ENCODE measurements at regions not wholly inside any gene's neighbourhood (a gene's known extent, or its start where the extent isn't known, plus 50 kb on each side); places are given as distances from the start of the nearest gene placed in this dataset.

DNA sequence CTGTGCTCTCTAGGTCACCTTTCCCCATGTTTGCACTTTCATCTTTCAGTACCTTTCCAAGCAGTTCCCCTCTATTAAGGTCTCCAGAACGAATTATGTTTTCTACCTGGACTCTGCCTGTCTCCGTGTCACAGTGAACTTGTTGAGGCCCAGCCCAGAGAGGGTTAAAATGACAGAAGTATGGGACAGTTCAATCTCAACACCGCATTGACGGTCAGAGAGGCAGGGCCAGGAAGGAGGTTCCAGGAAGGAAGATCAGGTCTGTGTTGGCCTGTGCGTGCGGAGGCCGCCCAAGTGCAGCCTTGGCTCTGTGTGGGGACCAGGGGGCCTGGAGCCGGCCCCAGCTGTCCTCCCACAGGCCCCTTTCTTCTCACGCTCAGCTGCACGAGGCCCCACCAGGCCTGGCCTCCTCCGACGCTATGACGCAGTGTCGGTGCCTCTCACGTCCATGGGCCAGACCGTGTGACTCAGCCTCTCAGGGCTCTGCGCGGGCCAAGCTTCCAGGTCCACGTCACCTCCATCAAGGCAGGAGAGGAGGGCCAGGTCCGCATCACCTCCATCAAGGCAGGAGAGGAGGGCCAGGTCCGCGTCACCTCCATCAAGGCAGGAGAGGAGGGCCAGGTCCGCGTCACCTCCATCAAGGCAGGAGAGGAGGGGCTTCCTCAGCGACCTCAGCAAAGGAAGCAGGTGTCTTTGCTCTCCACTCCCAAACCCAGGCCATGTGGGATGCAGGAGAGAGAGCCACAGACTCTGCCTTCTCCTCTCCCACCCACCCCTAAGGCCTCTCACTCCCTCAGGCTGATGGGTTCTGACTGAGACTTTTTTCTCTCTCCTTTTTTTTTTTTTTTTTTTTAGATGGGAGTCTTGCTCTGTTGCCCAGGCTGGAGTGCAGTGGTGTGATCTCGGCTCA lies 83.1 kb downstream of the CPN2 start:
- DNase-seq: no peak

DNA sequence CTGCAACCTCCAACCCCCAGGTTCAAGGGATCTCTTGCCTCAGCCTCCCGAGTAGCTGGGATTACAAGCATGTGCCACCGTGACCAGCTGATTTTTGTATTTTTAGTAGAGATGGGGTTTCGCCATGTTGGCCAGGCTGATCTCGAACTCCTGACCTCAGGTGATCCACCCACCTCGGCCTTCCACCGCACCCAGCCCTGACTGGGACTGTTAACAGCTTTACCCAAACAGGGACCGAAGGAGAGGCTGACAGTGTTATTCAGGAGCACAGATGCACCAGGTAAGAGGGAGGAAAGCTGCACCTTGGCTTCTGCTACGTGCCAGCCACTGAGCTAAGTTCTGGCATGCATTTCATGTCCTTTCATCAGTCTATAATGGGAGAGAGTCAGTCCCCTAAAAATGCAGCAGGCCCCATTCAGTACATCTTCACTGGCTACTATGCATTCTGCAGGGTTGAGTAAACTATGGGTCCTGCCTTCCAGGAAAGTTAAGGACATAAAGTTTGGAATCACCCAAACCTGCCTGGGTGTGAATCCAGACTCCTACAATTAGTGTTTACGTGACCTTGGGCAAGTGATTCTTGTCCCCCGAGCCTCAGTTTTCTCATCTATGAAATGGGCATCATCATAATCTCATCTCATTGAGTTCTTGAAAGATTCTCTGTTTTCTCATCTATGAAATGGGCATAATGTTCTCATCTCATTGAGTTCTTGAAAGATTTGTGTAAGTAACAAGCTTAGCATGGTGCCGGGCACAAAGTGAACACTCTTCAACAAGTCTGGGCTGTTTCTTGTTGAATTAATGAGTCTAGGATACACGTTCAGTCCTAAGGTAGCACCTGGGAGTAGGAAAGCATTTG lies 82.2 kb downstream of the CPN2 start:
- DNase-seq: no peak

GRCh38 chr3:194269610-194270145 lies 81.5 kb downstream of the CPN2 start:
- DNase-seq: no peak

- no peak for DNase-seq
Measured at GRCh38 chr3:194270627-194271459, 80.3 kb downstream of the CPN2 start.

GRCh38 chr3:194271460-194272035 lies 79.6 kb downstream of the CPN2 start:
- no peak for DNase-seq

DNA sequence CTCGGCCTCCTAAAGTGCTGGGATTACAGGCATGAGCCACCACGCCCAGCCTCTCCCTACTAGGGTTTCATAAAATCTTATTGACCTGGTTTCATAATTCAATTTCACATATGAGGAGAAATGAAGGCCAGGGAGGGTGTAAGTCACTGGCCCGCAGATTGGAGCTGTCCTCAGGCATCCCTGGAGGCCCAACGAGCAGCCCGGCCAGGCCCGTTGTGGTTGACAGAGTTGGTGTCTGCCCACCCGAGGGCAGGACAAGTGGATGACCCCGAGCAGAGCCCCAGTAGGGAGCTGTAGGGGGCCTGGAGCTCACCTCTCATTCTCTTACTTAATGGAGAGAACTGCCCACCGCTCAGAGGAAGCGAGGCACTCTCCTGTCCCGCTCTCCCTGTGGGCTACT lies 78.9 kb downstream of the CPN2 start:
- DNase-seq: no peak

GRCh38 chr3:194272861-194273742 lies 78.0 kb downstream of the CPN2 start:
- no peak for DNase-seq

GRCh38 chr3:194273743-194274310 lies 77.3 kb downstream of the CPN2 start:
- no peak for DNase-seq

- DNase-seq: no peak
Measured at GRCh38 chr3:194274424-194275085, 76.6 kb downstream of the CPN2 start.

GRCh38 chr3:194275291-194275690 lies 75.8 kb downstream of the CPN2 start:
- no peak for DNase-seq

DNA sequence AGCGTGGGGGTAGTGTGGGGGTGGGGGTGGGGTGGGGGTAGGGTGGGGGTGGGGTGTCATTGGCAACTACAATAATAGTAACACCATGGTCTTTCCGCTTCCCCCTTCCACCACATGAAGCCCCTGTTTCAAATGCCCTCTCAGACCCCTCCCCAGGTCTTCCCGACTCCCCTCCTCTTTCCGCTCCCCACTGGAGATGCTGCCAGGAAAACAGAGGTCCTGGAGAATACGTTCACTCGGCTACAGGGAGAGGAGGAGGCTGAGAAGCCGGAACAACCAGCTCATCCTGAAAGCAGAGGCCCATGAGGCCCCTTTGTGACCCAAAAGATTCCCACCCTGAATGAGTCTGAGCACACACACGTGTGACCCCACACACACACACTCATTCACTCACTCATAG lies 75.4 kb downstream of the CPN2 start:
- no peak for DNase-seq

- DNase-seq: no peak
Measured at GRCh38 chr3:194276768-194277103, 74.4 kb downstream of the CPN2 start.

DNA sequence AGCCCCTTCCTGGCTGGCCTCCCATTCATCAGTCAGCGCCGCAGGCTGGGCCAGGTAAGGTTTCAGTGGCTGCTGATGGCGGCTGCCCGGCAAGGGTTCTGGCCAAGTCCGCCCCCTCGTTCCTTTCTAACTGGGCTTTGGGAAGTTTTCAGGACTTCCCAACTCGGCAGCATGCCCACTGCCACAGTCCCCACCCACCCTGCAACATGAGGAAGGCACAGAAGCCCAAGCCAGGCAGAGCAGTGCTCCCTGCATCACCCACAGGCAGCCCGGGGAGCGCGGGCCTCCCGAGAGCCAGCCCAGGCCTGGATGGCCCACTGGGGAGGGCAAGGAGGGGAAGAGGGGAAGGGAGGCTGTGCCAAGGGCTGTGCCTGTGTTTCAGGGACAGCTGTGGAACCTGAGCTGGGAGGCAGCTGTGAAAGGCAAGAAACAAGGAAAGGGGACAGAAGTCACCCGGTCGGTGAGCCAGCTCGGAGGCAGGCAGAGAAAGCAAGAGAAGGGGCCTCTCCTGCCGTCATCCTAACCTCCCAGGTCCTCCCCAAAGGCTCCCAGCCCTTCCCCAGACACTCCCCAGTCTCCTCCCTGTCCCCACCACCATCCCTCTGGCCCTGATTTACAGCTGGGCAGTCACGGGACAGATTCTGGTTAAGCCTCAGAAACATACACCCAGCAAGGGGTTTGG lies 73.9 kb downstream of the CPN2 start:
- DNase-seq: no peak

DNA sequence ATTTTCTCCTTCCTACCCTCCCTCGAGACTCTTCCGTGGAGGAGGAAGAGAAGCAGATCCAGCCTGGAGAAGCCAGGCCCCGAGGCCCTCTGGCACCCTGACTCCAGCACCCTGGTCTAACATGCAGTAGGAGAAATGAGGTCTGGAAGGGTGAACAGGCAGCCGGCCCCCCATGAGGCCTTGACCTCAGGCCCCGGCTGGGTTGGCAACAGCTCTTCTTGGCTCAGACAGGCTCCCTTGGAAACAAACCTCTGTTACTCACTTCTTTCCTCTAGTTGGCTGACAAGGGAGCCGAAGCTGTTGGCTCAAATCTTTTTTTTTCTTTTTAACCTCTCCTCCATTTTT lies 73.4 kb downstream of the CPN2 start:
- no peak for DNase-seq

DNA sequence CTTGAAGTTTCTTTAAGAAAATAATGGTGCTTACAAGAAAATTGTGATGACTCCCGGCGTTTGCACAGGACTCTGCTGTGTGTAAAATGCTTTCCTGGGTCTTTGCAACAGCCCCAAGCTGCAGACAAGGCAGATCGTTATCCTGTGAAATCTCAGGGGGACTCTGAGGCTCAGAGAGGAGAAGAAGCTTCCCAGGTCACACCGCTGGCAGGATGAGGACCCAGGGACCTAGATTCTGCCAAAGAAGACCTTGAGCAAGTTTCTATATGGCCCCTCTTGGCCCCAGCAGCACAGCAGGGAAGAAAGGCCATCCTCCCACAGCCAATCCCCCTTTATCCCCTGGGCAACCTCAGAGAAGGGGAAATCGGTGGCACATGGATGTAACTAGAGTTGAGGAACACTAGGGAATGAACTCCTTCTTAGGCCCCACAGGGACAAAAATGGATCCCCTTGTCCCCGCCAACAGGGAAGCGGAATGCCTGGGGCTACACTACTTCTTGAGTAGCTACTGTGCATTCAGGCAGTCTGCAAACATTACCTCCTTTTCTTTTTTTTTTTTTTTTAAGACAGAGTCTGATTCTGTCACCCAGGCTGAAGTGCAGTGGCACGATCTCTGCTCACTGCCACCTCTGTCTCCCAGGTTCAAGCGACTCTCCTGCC lies 72.8 kb downstream of the CPN2 start:
- DNase-seq: no peak

DNA sequence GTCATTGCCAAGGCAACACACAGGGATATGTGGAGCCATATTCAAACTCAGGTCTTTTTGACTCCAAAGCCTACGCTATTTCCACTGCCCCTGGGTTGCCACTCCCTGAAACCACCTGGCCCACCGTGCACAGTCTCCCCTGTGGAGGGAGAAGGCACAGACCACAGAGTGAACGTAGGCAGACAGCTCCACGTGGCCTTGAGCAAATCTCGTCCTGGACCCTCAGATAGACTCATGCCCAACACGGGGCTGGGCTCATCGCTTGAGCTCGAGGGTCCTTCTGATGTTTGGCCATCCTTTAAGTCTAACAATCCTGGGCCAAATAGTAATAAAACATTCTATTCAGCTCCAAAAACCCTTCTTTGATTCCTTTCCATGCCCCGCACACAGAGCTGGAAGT lies 72.0 kb downstream of the CPN2 start:
- DNase-seq: no peak

GRCh38 chr3:194279701-194280360 lies 71.3 kb downstream of the CPN2 start:
- DNase-seq: no peak

DNA sequence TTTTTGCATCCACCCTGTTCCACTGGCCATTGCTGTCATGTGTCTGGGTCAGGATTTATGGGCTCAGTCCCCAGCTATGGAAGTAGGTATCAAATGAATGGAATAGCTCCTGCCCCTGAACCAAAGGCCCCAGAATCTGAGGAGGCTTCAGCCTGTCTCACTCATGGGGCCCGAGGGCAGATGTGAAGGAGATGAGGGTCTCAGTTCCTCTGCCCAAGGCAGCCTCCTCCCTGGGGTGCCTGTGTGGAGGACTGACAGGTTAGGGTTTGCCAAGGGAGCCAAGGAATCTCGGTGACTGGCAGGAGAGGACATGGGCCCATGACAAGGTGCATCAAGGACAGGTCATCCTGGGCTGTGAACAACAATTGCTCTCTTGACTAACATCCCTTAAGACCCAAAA lies 70.4 kb downstream of the CPN2 start:
- no peak for DNase-seq

DNA sequence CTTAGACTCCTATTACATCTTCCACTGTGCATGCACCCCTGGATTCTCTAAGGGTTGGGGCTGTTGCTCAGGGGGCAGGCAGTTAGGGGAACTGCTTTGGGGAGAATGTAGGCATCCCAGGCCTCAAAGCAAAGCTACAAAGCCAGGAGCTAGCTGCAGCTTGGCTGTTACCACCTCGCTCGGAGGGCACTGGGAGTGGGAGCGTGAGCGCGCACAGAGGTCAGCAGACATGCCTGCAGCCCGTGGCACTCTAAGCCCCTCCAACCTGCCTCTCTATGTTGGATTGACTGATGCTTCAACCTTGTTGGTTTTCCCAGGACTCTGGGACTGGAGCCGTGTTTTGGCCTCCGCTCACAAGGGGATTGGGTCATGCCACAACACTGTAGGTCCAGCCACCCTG lies 69.8 kb downstream of the CPN2 start:
- DNase-seq: no peak

Measured in activated T-cell treated with anti-CD3 and anti-CD28 coated beads, Interleukin-2, amount 50 U/mL, for 48 hours (primary cell).